ENCODE measurements at regions not wholly inside any gene's neighbourhood (a gene's known extent, or its start where the extent isn't known, plus 50 kb on each side); places are given as distances from the start of the nearest gene placed in this dataset.

GRCh38 chr9:87199782-87200181, 252.5 kb upstream of the GAS1 start:
- TF ChIP-seq TCF12 (IDR thresholded peaks at IDR 0.05; ENCODE audit: low read depth, low read length) (no peak), EP300 (IDR thresholded peaks at IDR 0.05; ENCODE audit: borderline replicate concordance in 1 of 2, low read depth in 2 of 2, low read length in 2 of 2) (no peak), CBX5 (IDR thresholded peaks at IDR 0.05; ENCODE audit: low read depth, low read length) (no peak), TAF1 (IDR thresholded peaks at IDR 0.05; ENCODE audit: low read depth, low read length) (no peak), RXRA (IDR thresholded peaks at IDR 0.05; ENCODE audit: insufficient read depth, low read depth, low read length) (no peak)
